Thyroid gland (tissue), 4 donors: ENCODE measurements at regions not wholly inside any gene's neighbourhood (a gene's known extent, or its start where the extent isn't known, plus 50 kb on each side); places are given as distances from the start of the nearest gene placed in this dataset.

ENCODE experiments used
- POLR2A ChIP-seq, 2 donors: fragments of 450-650 bp; IDR thresholded peaks; one replicate each; pipeline ENCODE4 v1.6.1; 2017; ENCODE audit warnings: antibody characterized with exemption in 2 of 2, mild to moderate bottlenecking in 2 of 2, moderate library complexity in 1 of 2
- TF ChIP-seq, protein P1 (sequence below), 6 experiments: fragments of 200-600 bp in 3 of 6; fragments of 450-650 bp in 3 of 6; sonication (generic) in 3 of 6; IDR thresholded peaks; one replicate each; pipeline ENCODE4 v1.5.1; 2016 to 2019; ENCODE audit warnings: antibody characterized with exemption in 6 of 6, mild to moderate bottlenecking in 2 of 6, inconsistent platforms in 1 of 6, moderate library complexity in 1 of 6

DNA sequence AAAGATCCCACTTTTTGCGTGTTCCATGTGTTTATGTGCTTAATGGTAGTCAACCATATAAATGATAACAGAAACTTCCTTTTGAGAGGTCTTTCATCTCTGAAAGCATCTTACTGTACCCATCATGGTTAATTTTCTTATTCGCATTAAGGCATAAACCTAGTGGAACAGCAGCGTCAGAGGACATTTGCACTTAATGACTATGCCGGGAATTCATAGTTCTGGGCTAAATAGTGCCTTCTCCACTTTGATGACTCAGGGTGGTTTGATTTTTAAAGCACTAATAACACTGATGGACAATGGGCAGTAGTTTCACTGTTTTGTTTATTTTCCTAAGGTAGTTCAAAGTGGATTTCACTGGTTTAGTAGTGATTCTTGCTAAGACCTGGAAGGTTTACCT is 455.3 kb downstream of the DIPK2A start:
- TF ChIP-seq, protein P1, sequence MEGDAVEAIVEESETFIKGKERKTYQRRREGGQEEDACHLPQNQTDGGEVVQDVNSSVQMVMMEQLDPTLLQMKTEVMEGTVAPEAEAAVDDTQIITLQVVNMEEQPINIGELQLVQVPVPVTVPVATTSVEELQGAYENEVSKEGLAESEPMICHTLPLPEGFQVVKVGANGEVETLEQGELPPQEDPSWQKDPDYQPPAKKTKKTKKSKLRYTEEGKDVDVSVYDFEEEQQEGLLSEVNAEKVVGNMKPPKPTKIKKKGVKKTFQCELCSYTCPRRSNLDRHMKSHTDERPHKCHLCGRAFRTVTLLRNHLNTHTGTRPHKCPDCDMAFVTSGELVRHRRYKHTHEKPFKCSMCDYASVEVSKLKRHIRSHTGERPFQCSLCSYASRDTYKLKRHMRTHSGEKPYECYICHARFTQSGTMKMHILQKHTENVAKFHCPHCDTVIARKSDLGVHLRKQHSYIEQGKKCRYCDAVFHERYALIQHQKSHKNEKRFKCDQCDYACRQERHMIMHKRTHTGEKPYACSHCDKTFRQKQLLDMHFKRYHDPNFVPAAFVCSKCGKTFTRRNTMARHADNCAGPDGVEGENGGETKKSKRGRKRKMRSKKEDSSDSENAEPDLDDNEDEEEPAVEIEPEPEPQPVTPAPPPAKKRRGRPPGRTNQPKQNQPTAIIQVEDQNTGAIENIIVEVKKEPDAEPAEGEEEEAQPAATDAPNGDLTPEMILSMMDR (IDR thresholded peaks at IDR 0.05), result no peak
- TF ChIP-seq POLR2A (IDR thresholded peaks at IDR 0.05), result no peak
